Stomach (tissue), 8 donors: ENCODE measurements at regions not wholly inside any gene's neighbourhood (a gene's known extent, or its start where the extent isn't known, plus 50 kb on each side); places are given as distances from the start of the nearest gene placed in this dataset.

ENCODE experiments used
- DNase-seq, 2 donors: peaks; one replicate each; pipeline versions ENCODE4 v3.0.0 to v3.0.0-alpha.2; 2013 to 2019
- H3K27ac ChIP-seq, 5 donors: fragments of 200-600 bp in 4 of 5; sonication (generic) in 4 of 5; one replicate each; pipeline ENCODE4 v1.5.1; 2013 to 2019; ENCODE audit warnings: mild to moderate bottlenecking in 1 of 5, moderate library complexity in 1 of 5
- H3K27me3 ChIP-seq, 3 donors: fragments of 200-600 bp; sonication (generic); one replicate each; pipeline ENCODE4 v1.5.1; 2017 to 2019; ENCODE audit warnings: mixed run types in 1 of 3
- H3K36me3 ChIP-seq, 4 donors: fragments of 200-600 bp; sonication (generic); 1 replicate in 3 of 4; 2 replicates in 1 of 4; pipeline ENCODE4 v1.5.1; 2016 to 2019
- H3K4me1 ChIP-seq, 4 donors: fragments of 200-600 bp; sonication (generic); one replicate each; pipeline ENCODE4 v1.5.1; 2016 to 2019
- H3K4me3 ChIP-seq, 4 donors: fragments of 200-600 bp; sonication (generic) in 3 of 4; one replicate each; pipeline ENCODE4 v1.5.1; 2016 to 2019; ENCODE audit warnings: mild to moderate bottlenecking in 1 of 4
- H3K9me3 ChIP-seq, 4 donors: fragments of 200-600 bp; sonication (generic); one replicate each; pipeline ENCODE4 v1.5.1; 2016 to 2019
- CTCF ChIP-seq, 7 experiments: fragments of 450-650 bp in 4 of 7; fragments of 200-600 bp in 3 of 7; sonication (generic) in 3 of 7; IDR thresholded peaks; one replicate each; pipeline ENCODE4 v1.5.1; 2016 to 2019; ENCODE audit warnings: antibody characterized with exemption in 7 of 7, control low read depth in 2 of 7, mild to moderate bottlenecking in 1 of 7
- EP300 ChIP-seq: sonication (generic); formaldehyde crosslinking; IDR thresholded peaks from one replicate; pipeline ENCODE4 v1.6.1; 2017; ENCODE audit warnings: antibody characterized with exemption
- POLR2A ChIP-seq, 4 donors: fragments of 450-650 bp; IDR thresholded peaks; one replicate each; pipeline ENCODE4 v1.6.1; 2016; ENCODE audit warnings: antibody characterized with exemption in 4 of 4, control low read depth in 2 of 4, mild to moderate bottlenecking in 1 of 4, moderate library complexity in 1 of 4
- POLR2AphosphoS5 ChIP-seq, 3 donors: sonication (generic); formaldehyde crosslinking; IDR thresholded peaks; one replicate each; pipeline ENCODE4 v1.6.1; 2016; ENCODE audit warnings: antibody characterized with exemption in 3 of 3
- WGBS, 5 donors: extraction: QIAGEN DNeasy Blood & Tissue Kit in 3 of 5; methylation state at CpG; one replicate each; pipeline versions ENCODE4 v1.1.5 to v1.1.7; 2013 to 2018; 5-methylcytosine and 5-hydroxymethylcytosine counted together
- intact Hi-C: fragments of 100-400 bp; cut with DNase I; formaldehyde crosslinking; loops from one replicate; pipeline ENCODE4 v1.15.1; 2023; ENCODE audit warnings: low total_unique reads
- donor health status: healthy with polysubstance abuse.
- donor health status: Bipolar disorder and iron deficiency.
- donor health status: healthy.

- no peak for TF ChIP-seq CTCF (IDR thresholded peaks at IDR 0.05)
- no peak for TF ChIP-seq POLR2A (IDR thresholded peaks at IDR 0.05)
- TF ChIP-seq POLR2AphosphoS5 (IDR thresholded peaks at IDR 0.05): no peak
- no peak for TF ChIP-seq EP300
- H3K4me1 ChIP-seq: no peaks in the 10 kb centered on the region
- no peaks in the 10 kb centered on the region for H3K9me3 ChIP-seq
- DNase-seq: peak in 1 of 2 donors; percentile 52
- no peak overlapping the region for H3K4me3 ChIP-seq
- H3K27me3 ChIP-seq: no peaks in the 10 kb centered on the region
- H3K36me3 ChIP-seq: no peaks in the 10 kb centered on the region
- 31 to 44% (median 34%) methylated on average over 3 of the region's 3 CpGs for WGBS, 5 donors
- intact Hi-C loops: no loop called here
- H3K27ac ChIP-seq: no peak overlapping the region
These were observed 251.7 kb upstream of the SALL1 start for GRCh38 chr16:51402785-51403184.

GRCh38 chr16:51402298-51402697, 251.2 kb upstream of the SALL1 start:
- 83 to 100% (median 88%) methylated on average over 1 of the region's 1 CpG for WGBS, 5 donors
- intact Hi-C loops: no loop called here
- Histone ChIP-seq H3K9me3 (no peaks in the 10 kb centered on the region), H3K27ac (no peak overlapping the region), H3K4me3 (no peak overlapping the region), H3K36me3 (no peaks in the 10 kb centered on the region), H3K27me3 (no peaks in the 10 kb centered on the region), H3K4me1 (no peaks in the 10 kb centered on the region)
- no peak for TF ChIP-seq EP300
- no peak for TF ChIP-seq POLR2AphosphoS5 (IDR thresholded peaks at IDR 0.05)
- no peak for TF ChIP-seq POLR2A (IDR thresholded peaks at IDR 0.05)
- no peak for TF ChIP-seq CTCF (IDR thresholded peaks at IDR 0.05)
- no peak for DNase-seq

- no peak for DNase-seq
- intact Hi-C loops: no loop called here
- no peaks in the 10 kb centered on the region for H3K36me3 ChIP-seq
- H3K4me1 ChIP-seq: no peaks in the 10 kb centered on the region
- no peaks in the 10 kb centered on the region for H3K9me3 ChIP-seq
- no peak overlapping the region for H3K4me3 ChIP-seq
- WGBS, 5 donors: 85 to 94% (median 88%) methylated on average over 2 of the region's 2 CpGs
- TF ChIP-seq EP300 (no peak), POLR2AphosphoS5 (IDR thresholded peaks at IDR 0.05) (no peak), POLR2A (IDR thresholded peaks at IDR 0.05) (no peak)
- H3K27ac ChIP-seq: no peak overlapping the region
- no peaks in the 10 kb centered on the region for H3K27me3 ChIP-seq
These were observed 250.6 kb upstream of the SALL1 start for GRCh38 chr16:51401673-51402072.

- H3K27me3 ChIP-seq: no peaks in the 10 kb centered on the region
- 75 to 88% (median 84%) methylated on average over 5 of the region's 5 CpGs for WGBS, 5 donors
- no peak for DNase-seq
- no peaks in the 10 kb centered on the region for H3K36me3 ChIP-seq
- no peak overlapping the region for H3K27ac ChIP-seq
- intact Hi-C loops: no loop called here
- no peaks in the 10 kb centered on the region for H3K9me3 ChIP-seq
- H3K4me1 ChIP-seq: no peaks in the 10 kb centered on the region
- TF ChIP-seq EP300: no peak
- no peak for TF ChIP-seq POLR2A (IDR thresholded peaks at IDR 0.05)
- no peak overlapping the region for H3K4me3 ChIP-seq
These were observed 249.0 kb upstream of the SALL1 start for GRCh38 chr16:51399908-51400670.

- Histone ChIP-seq H3K36me3 (no peaks in the 10 kb centered on the region), H3K27ac (no peak overlapping the region), H3K27me3 (peaks cover 0 to 7% (median 0%) of the 10 kb centered on the region in 3 donors), H3K4me1 (no peaks in the 10 kb centered on the region), H3K9me3 (peaks cover 0 to 6% (median 5%) of the 10 kb centered on the region in 4 donors), H3K4me3 (no peak overlapping the region)
- DNase-seq: no peak
- intact Hi-C loops: no loop called here
- TF ChIP-seq CTCF (IDR thresholded peaks at IDR 0.05) (no peak), POLR2A (IDR thresholded peaks at IDR 0.05) (no peak), POLR2AphosphoS5 (IDR thresholded peaks at IDR 0.05) (no peak), EP300 (no peak)
These were observed 243.4 kb upstream of the SALL1 start for GRCh38 chr16:51394421-51394820.
